Gastroesophageal sphincter (tissue), 4 donors: ENCODE measurements at regions not wholly inside any gene's neighbourhood (a gene's known extent, or its start where the extent isn't known, plus 50 kb on each side); places are given as distances from the start of the nearest gene placed in this dataset.

Experiments used
- ATAC-seq: fragments of 150-250 bp; one replicate; pipeline ENCODE4 v1.9.1; 2016; ENCODE audit warnings: mild to moderate bottlenecking, moderate library complexity
- H3K27ac ChIP-seq, 4 donors: fragments of 200-600 bp; sonication (generic) in 3 of 4; 1 replicate in 3 of 4; 2 replicates in 1 of 4; pipeline ENCODE4 v1.5.1; 2016 to 2019
- H3K27me3 ChIP-seq: fragments of 200-600 bp; sonication (generic); one replicate; pipeline ENCODE4 v1.5.1; 2019
- H3K36me3 ChIP-seq, 2 donors: fragments of 200-600 bp; sonication (generic); one replicate each; pipeline ENCODE4 v1.5.1; 2019; ENCODE audit warnings: control low read depth in 1 of 2
- H3K4me1 ChIP-seq, 3 donors: fragments of 200-600 bp; sonication (generic); 1 replicate in 2 of 3; 2 replicates in 1 of 3; pipeline ENCODE4 v1.5.1; 2016 to 2019; ENCODE audit warnings: control low read depth in 2 of 3
- H3K4me3 ChIP-seq, 2 donors: fragments of 200-600 bp; sonication (generic); one replicate each; pipeline ENCODE4 v1.5.1; 2019; ENCODE audit warnings: mild to moderate bottlenecking in 1 of 2, moderate library complexity in 1 of 2
- H3K9me3 ChIP-seq, 3 donors: fragments of 200-600 bp; sonication (generic); one replicate each; pipeline ENCODE4 v1.5.1; 2017 to 2019; ENCODE audit warnings: control low read depth in 2 of 3
- EP300 ChIP-seq: sonication (generic); formaldehyde crosslinking; IDR thresholded peaks from one replicate; pipeline ENCODE4 v1.6.1; 2017; ENCODE audit warnings: antibody characterized with exemption, mild to moderate bottlenecking
- POLR2A ChIP-seq, 2 donors: fragments of 450-650 bp; IDR thresholded peaks; one replicate each; pipeline ENCODE4 v1.6.1; 2017; ENCODE audit warnings: antibody characterized with exemption in 2 of 2, mild to moderate bottlenecking in 2 of 2, moderate library complexity in 1 of 2
- POLR2AphosphoS5 ChIP-seq: sonication (generic); formaldehyde crosslinking; IDR thresholded peaks from one replicate; pipeline ENCODE4 v1.6.1; 2017; ENCODE audit warnings: antibody characterized with exemption
- WGBS, 2 donors: methylation state at CpG; one replicate each; pipeline ENCODE4 v1.1.5; 2018; ENCODE audit warnings: low coverage in 1 of 2; 5-methylcytosine and 5-hydroxymethylcytosine counted together
- TF ChIP-seq, protein P1 (sequence below), 4 experiments: fragments of 200-600 bp in 2 of 4; fragments of 450-650 bp in 2 of 4; sonication (generic) in 1 of 4; IDR thresholded peaks; one replicate each; pipeline ENCODE4 v1.5.1; 2017 to 2019; ENCODE audit warnings: antibody characterized with exemption in 4 of 4, mild to moderate bottlenecking in 2 of 4, moderate library complexity in 2 of 4

DNA sequence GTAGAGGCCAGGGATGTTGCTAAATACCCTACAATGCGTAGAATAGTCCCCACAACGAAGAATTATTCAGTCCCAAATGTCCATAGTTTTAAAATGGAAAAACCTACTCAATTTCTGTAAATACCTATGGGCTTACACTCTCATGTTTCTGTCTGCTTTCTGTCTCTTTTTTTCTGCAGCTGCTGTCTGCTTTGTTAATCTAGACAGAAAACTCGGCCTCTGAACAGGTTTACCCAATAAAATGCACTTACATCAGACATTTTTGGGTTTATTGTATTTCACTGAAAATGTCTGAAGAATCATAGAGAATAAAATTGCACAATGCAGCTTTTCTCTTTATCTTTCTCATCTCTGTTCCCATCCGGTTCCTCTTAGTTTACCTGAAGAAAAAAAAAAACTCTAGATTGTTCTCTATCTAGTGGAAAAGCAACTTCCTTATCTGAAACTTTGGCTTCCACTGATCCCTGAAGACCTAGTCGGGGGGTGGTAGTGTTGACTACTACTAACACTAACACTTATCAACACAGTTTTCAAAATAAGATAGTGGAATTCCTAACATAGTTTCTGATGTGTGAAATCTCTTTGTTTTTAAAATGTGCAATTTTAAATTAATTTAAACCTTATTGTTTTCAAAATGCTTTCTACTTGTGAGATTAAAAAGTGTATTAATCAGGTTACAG, 76.9 kb upstream of the CCDC190 start:
- H3K4me3 ChIP-seq = no peak overlapping the region
- H3K9me3 ChIP-seq = no peaks in the 10 kb centered on the region
- no peak for TF ChIP-seq EP300
- TF ChIP-seq, protein P1, sequence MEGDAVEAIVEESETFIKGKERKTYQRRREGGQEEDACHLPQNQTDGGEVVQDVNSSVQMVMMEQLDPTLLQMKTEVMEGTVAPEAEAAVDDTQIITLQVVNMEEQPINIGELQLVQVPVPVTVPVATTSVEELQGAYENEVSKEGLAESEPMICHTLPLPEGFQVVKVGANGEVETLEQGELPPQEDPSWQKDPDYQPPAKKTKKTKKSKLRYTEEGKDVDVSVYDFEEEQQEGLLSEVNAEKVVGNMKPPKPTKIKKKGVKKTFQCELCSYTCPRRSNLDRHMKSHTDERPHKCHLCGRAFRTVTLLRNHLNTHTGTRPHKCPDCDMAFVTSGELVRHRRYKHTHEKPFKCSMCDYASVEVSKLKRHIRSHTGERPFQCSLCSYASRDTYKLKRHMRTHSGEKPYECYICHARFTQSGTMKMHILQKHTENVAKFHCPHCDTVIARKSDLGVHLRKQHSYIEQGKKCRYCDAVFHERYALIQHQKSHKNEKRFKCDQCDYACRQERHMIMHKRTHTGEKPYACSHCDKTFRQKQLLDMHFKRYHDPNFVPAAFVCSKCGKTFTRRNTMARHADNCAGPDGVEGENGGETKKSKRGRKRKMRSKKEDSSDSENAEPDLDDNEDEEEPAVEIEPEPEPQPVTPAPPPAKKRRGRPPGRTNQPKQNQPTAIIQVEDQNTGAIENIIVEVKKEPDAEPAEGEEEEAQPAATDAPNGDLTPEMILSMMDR (IDR thresholded peaks at IDR 0.05) = no peak
- TF ChIP-seq POLR2AphosphoS5 = no peak
- no peak for TF ChIP-seq POLR2A (IDR thresholded peaks at IDR 0.05)
- no peaks in the 10 kb centered on the region for H3K36me3 ChIP-seq
- H3K4me1 ChIP-seq = peaks cover 0 to 3% (median 0%) of the 10 kb centered on the region in 3 donors
- WGBS, 2 donors = 68 to 71% methylated on average over 5 of the region's 5 CpGs
- no peak overlapping the region for H3K27ac ChIP-seq
- no peak for ATAC-seq
- no peaks in the 10 kb centered on the region for H3K27me3 ChIP-seq

DNA sequence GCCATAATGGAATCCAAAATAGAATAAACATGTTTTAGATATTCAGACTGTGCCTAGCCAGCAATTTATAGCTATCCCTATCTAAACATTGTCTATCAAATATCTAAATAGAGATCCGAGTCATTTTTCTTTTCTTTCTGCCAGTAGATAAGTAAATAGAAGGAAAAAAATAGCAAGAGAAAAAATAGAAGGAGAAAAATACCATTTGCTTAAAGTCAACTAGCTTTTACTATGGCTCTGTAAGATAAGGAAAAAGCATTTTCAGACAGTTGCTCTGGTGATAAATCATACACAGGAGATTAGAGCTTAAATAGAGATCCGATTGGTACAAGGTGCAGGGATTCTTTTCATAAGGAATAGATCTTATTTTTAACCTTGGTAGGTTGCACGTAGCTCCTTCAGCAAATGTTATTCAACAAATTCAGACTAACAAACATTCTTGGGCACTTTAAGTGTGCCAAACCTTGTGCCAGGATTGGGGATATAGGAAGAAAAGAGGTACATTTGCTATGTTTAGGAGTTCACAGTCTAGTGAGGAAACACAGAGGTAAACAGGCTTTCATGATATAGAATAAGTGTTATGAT, 70.1 kb upstream of the CCDC190 start:
- no peak for ATAC-seq
- H3K4me3 ChIP-seq = no peak overlapping the region
- TF ChIP-seq POLR2AphosphoS5 (no peak), POLR2A (IDR thresholded peaks at IDR 0.05) (no peak), EP300 (no peak)
- TF ChIP-seq, protein P1 (IDR thresholded peaks at IDR 0.05) = no peak
- WGBS, 2 donors = 11 to 21% methylated on average over 3 of the region's 3 CpGs
- no peak overlapping the region for H3K27ac ChIP-seq
- H3K4me1 ChIP-seq = peaks cover 0 to 8% (median 0%) of the 10 kb centered on the region in 3 donors
- H3K36me3 ChIP-seq = no peaks in the 10 kb centered on the region
- H3K27me3 ChIP-seq = no peaks in the 10 kb centered on the region
- H3K9me3 ChIP-seq = no peaks in the 10 kb centered on the region

- Histone ChIP-seq H3K4me3 (no peak overlapping the region), H3K27ac (no peak overlapping the region), H3K4me1 (peaks cover 0 to 8% (median 0%) of the 10 kb centered on the region in 3 donors), H3K9me3 (no peaks in the 10 kb centered on the region), H3K27me3 (no peaks in the 10 kb centered on the region), H3K36me3 (no peaks in the 10 kb centered on the region)
- no peak for ATAC-seq
- TF ChIP-seq, protein P1 (IDR thresholded peaks at IDR 0.05) = no peak
- TF ChIP-seq POLR2AphosphoS5 (no peak), EP300 (no peak), POLR2A (IDR thresholded peaks at IDR 0.05) (no peak)
These were observed 69.6 kb upstream of the CCDC190 start for GRCh38 chr1:162930532-162930931.

- no peak overlapping the region for H3K27ac ChIP-seq
- no peak for TF ChIP-seq EP300
- TF ChIP-seq, protein P1 (IDR thresholded peaks at IDR 0.05) = no peak
- TF ChIP-seq POLR2A (IDR thresholded peaks at IDR 0.05) = no peak
- TF ChIP-seq POLR2AphosphoS5 = no peak
- WGBS, 2 donors = 74 to 79% methylated on average over 3 of the region's 3 CpGs
- no peak overlapping the region for H3K4me3 ChIP-seq
- no peaks in the 10 kb centered on the region for H3K27me3 ChIP-seq
- no peaks in the 10 kb centered on the region for H3K36me3 ChIP-seq
- no peak for ATAC-seq
- H3K9me3 ChIP-seq = no peaks in the 10 kb centered on the region
- H3K4me1 ChIP-seq = peaks cover 0 to 8% (median 0%) of the 10 kb centered on the region in 3 donors
These were observed 68.2 kb upstream of the CCDC190 start for GRCh38 chr1:162929177-162929576.

GRCh38 chr1:162928141-162928540, 67.2 kb upstream of the CCDC190 start:
- 42 to 83% methylated on average over 1 of the region's 1 CpG for WGBS, 2 donors

More at GRCh38 chr1:162928141-162928540, 67.2 kb upstream of the CCDC190 start:
- no peaks in the 10 kb centered on the region for H3K9me3 ChIP-seq
- no peaks in the 10 kb centered on the region for H3K36me3 ChIP-seq
- H3K4me1 ChIP-seq = peaks cover 0 to 8% (median 0%) of the 10 kb centered on the region in 3 donors
- no peaks in the 10 kb centered on the region for H3K27me3 ChIP-seq
- no peak for TF ChIP-seq POLR2AphosphoS5
- TF ChIP-seq, protein P1 (IDR thresholded peaks at IDR 0.05) = no peak
- TF ChIP-seq POLR2A (IDR thresholded peaks at IDR 0.05) = no peak
- no peak for TF ChIP-seq EP300
- ATAC-seq = no peak
- no peak overlapping the region for H3K4me3 ChIP-seq
- no peak overlapping the region for H3K27ac ChIP-seq
